ENCODE measurements at regions not wholly inside any gene's neighbourhood (a gene's known extent, or its start where the extent isn't known, plus 50 kb on each side); places are given as distances from the start of the nearest gene placed in this dataset.

DNA sequence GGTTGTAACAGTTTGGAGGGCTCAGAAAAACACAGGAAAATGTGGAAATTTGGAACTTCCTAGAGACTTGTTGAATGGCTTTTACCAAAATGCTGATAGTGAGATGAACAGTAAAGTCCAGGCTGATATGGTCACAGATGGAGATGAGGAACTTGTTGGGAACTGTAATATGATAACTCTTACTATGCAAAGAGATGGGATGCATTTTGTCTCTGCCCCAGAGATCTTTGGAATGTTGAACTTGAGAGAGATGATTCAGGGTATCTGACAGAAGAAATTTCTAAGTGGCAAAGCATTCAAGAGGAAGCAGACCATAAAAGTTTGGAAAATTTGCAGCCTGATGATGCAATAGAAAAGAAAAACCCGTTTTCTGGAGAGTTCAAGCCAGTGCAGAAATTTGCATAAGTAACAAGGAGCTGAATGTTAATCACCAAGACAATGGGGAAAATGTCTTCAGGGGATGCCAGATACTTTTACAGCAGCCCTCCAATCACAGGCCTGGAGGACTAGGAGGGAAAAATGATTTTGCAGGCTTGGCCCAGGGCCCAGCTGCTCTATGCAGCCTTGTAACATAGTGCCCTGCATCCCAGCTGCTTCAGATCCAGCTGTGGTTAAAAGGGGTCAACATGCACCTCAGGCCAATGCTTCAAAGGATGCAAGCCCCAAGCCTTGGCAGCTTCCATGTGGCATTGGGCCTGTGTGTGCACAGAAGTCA is 572.7 kb upstream of the ATP2B1 start (continued):
- TF ChIP-seq, protein P1, sequence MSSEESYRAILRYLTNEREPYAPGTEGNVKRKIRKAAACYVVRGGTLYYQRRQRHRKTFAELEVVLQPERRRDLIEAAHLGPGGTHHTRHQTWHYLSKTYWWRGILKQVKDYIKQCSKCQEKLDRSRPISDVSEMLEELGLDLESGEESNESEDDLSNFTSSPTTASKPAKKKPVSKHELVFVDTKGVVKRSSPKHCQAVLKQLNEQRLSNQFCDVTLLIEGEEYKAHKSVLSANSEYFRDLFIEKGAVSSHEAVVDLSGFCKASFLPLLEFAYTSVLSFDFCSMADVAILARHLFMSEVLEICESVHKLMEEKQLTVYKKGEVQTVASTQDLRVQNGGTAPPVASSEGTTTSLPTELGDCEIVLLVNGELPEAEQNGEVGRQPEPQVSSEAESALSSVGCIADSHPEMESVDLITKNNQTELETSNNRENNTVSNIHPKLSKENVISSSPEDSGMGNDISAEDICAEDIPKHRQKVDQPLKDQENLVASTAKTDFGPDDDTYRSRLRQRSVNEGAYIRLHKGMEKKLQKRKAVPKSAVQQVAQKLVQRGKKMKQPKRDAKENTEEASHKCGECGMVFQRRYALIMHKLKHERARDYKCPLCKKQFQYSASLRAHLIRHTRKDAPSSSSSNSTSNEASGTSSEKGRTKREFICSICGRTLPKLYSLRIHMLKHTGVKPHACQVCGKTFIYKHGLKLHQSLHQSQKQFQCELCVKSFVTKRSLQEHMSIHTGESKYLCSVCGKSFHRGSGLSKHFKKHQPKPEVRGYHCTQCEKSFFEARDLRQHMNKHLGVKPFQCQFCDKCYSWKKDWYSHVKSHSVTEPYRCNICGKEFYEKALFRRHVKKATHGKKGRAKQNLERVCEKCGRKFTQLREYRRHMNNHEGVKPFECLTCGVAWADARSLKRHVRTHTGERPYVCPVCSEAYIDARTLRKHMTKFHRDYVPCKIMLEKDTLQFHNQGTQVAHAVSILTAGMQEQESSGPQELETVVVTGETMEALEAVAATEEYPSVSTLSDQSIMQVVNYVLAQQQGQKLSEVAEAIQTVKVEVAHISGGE (CRISPR knock-in tag; IDR thresholded peaks at IDR 0.05), result no peak
- TF ChIP-seq ASH2L (IDR thresholded peaks at IDR 0.05; ENCODE audit: borderline replicate concordance, low read depth), result no peak

GRCh38 chr12:90280564-90281058 is 572.0 kb upstream of the ATP2B1 start:
- ChIA-PET CTCF (interaction anchor here (0.6 kb wide), 1 partner anchor 707 kb away, joined by 3 read pairs; no protein-coding TSS in a partner anchor), POLR2A (no interaction called here), SMC1A (ENCODE audit: uncharacterized antibody, unreplicated experiment) (interaction anchor here (0.8 to 1.3 kb wide), 2 partner anchors 8 to 17 kb away, joined by 3 read pairs; no protein-coding TSS in a partner anchor), RAD21 (ENCODE audit: unreplicated experiment) (interaction anchor here (0.5 kb wide), 1 partner anchor 203 kb away, joined by 3 read pairs; no protein-coding TSS in a partner anchor)
- in situ Hi-C loops (cut with MboI), result no loop called here
- no peaks in the 10 kb centered on the region for H3K36me3 ChIP-seq (ENCODE audit: control insufficient read depth in 2 of 2, insufficient read depth in 2 of 2, low read length in 1 of 2)
- peaks cover 22% of the 10 kb centered on the region; the same call in 2 of the 3 replicates for H3K9me3 ChIP-seq (replicated peaks; ENCODE audit: control insufficient read depth, insufficient read depth, low read length)
- H3K27me3 ChIP-seq (replicated peaks in 1 of 2; ENCODE audit: control insufficient read depth in 2 of 2, insufficient read depth in 2 of 2, low read length in 1 of 2), result no peaks in the 10 kb centered on the region
- H3K4me1 ChIP-seq (ENCODE audit: control insufficient read depth, insufficient read depth, low read length), result no peaks in the 10 kb centered on the region
- ATAC-seq, result peak; percentile 66
- H2AFZ ChIP-seq (ENCODE audit: control insufficient read depth, low read depth, low read length), result no peak overlapping the region
- no peak for FAIRE-seq
- no peak overlapping the region for H3K4me3 ChIP-seq
- H3K27ac ChIP-seq (ENCODE audit: control insufficient read depth, insufficient read depth), result peak overlapping the region; percentile 46; the same call in 1 of the 2 replicates
- H4K20me1 ChIP-seq (ENCODE audit: control insufficient read depth, insufficient read depth), result no peaks in the 10 kb centered on the region
- no TSS peak for BruUV-seq (replicated peaks)
- H3K79me2 ChIP-seq (ENCODE audit: control insufficient read depth, insufficient read depth, low read length), result no peaks in the 10 kb centered on the region
- no peak overlapping the region for H3K9ac ChIP-seq (ENCODE audit: control insufficient read depth, insufficient read depth, low read length)
- intact Hi-C loops (cut with micrococcal nuclease; ENCODE audit: unreplicated experiment), result no loop called here
- peak; percentile 52 for DNase-seq (ENCODE audit: low read depth, low spot score)
- no peak overlapping the region for H3K4me2 ChIP-seq (ENCODE audit: control insufficient read depth, insufficient read depth)
- WGBS (ENCODE audit: insufficient coverage, insufficient replicate concordance, low lambda C conversion rate, missing lambda C conversion rate), result 8% methylated on average over 1 of the region's 1 CpG
- TF ChIP-seq EZH2 (IDR thresholded peaks at IDR 0.05; ENCODE audit: borderline replicate concordance, control insufficient read depth, low read depth, low read length) (no peak), RUNX3 (IDR thresholded peaks at IDR 0.05; ENCODE audit: low read length) (peak; percentile 97), PAX5 (IDR thresholded peaks at IDR 0.05; ENCODE audit: borderline replicate concordance, low read depth, low read length) (peak; percentile 54; the same call in 1 of the 2 replicates), NFIC (IDR thresholded peaks at IDR 0.05; ENCODE audit: low read depth, low read length) (peak; percentile 94), GABPA (IDR thresholded peaks at IDR 0.05; ENCODE audit: low read depth) (peak; percentile 54; the same call in 1 of the 2 replicates), IRF4 (IDR thresholded peaks at IDR 0.05; ENCODE audit: low read depth, low read length) (peak; percentile 81; the same call in 1 of the 2 replicates), TCF7 (IDR thresholded peaks at IDR 0.05; ENCODE audit: borderline replicate concordance) (0 out of 2 replicates have a peak, but pooled peaks have one; percentile 9), SUPT20H (IDR thresholded peaks at IDR 0.05; ENCODE audit: borderline replicate concordance, control insufficient read depth, low read depth, low read length) (no peak), CREM (IDR thresholded peaks at IDR 0.05; ENCODE audit: low read depth) (peak; percentile 69), CBFB (IDR thresholded peaks at IDR 0.05; ENCODE audit: low read depth) (peak; percentile 40; the same call in 1 of the 2 replicates), FOS (IDR thresholded peaks at IDR 0.05; ENCODE audit: borderline replicate concordance, extremely low read depth, insufficient read length) (no peak), JUNB (IDR thresholded peaks at IDR 0.05) (peak; percentile 94)
- TF ChIP-seq, protein P2, sequence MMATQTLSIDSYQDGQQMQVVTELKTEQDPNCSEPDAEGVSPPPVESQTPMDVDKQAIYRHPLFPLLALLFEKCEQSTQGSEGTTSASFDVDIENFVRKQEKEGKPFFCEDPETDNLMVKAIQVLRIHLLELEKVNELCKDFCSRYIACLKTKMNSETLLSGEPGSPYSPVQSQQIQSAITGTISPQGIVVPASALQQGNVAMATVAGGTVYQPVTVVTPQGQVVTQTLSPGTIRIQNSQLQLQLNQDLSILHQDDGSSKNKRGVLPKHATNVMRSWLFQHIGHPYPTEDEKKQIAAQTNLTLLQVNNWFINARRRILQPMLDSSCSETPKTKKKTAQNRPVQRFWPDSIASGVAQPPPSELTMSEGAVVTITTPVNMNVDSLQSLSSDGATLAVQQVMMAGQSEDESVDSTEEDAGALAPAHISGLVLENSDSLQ (IDR thresholded peaks at IDR 0.05), result peak; percentile 67

Data from GM12878 (cell line).